ENCODE measurements at regions not wholly inside any gene's neighbourhood (a gene's known extent, or its start where the extent isn't known, plus 50 kb on each side); places are given as distances from the start of the nearest gene placed in this dataset.

DNA sequence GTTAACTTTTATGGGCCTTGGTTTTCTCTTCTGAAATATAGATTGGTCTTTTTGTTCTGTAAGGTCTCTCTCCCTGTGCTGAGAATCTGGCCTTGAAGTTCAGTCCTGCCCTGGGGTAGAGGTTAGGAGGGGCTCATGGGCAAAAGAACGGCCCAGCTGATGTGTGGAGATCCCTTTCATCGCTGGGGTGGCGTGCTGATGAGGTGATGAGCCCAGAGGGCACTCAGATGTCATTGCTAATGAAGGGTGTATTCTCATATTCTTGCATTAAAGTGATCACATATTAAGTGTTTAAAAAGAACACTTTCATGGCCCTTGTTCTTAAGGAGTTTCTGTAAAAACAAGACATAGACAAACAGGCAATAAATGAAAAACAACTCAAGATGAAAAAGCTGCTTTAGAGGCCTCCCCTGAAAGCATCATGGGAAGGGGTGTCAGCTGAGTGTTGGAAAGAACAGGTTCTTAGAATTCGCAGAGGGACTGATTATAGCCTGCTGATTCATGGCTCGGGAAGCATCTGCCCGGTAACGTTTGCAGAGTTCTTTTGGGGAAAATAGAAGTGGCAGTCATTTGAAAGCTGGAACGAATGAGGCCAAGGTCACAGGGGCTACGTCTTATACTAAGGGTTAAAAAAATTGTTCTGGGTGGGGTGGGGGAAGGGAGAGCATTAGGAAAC lies 72.5 kb upstream of the GPR158 start:
- Histone ChIP-seq H4K8ac (ENCODE audit: low read depth in 2 of 2, low read length in 2 of 2) (no peak overlapping the region), H2AK9ac (replicated peaks; ENCODE audit: low read depth, low read length, poor library complexity) (no peak overlapping the region), H3K14ac (replicated peaks; ENCODE audit: low read depth, low read length) (no peak overlapping the region), H3K27ac (ENCODE audit: insufficient read depth, low read length) (no peak overlapping the region), H3K36me3 (ENCODE audit: control insufficient read depth, insufficient read depth, low read length) (no peaks in the 10 kb centered on the region), H3K23ac (ENCODE audit: low read depth, low read length) (no peak overlapping the region), H3K9ac (ENCODE audit: low read depth, low read length) (no peak overlapping the region), H2BK15ac (ENCODE audit: low read depth, low read length) (no peak overlapping the region), H3K9me3 (ENCODE audit: control insufficient read depth, insufficient read depth, low read length) (no peaks in the 10 kb centered on the region), H2BK120ac (ENCODE audit: low read depth, low read length) (no peak overlapping the region), H2AK5ac (ENCODE audit: low read depth, low read length) (no peak overlapping the region), H3K4me3 (ENCODE audit: insufficient read depth, low read depth, low read length) (no peak overlapping the region), H3K4ac (ENCODE audit: low read depth, low read length) (no peak overlapping the region), H4K20me1 (ENCODE audit: insufficient read depth, low read length) (no peaks in the 10 kb centered on the region), H3K79me1 (ENCODE audit: low read depth in 1 of 2, low read length in 2 of 2) (no peaks in the 10 kb centered on the region), H3K56ac (ENCODE audit: extremely low read depth, insufficient read depth, low read length) (no peak overlapping the region), H3K18ac (ENCODE audit: low read depth, low read length) (no peak overlapping the region), H4K5ac (ENCODE audit: low read depth, low read length) (no peak overlapping the region), H2BK5ac (ENCODE audit: low read depth, low read length, poor library complexity, severe bottlenecking) (no peak overlapping the region), H3K27me3 (ENCODE audit: control insufficient read depth, insufficient read depth, low read length) (no peaks in the 10 kb centered on the region; the same call in 1 of the 2 replicates), H3K9me1 (ENCODE audit: insufficient read depth, low read length) (no peaks in the 10 kb centered on the region), H3K4me1 (ENCODE audit: control insufficient read depth, insufficient read depth, low read length) (no peaks in the 10 kb centered on the region), H4K91ac (ENCODE audit: insufficient read depth, low read depth, low read length) (no peak overlapping the region), H3K4me2 (ENCODE audit: low read depth, low read length) (no peak overlapping the region), H2AFZ (replicated peaks; ENCODE audit: low read length, poor library complexity) (no peak overlapping the region), H2BK20ac (ENCODE audit: low read depth, low read length) (no peak overlapping the region)
- BruUV-seq (replicated peaks): no TSS peak
- DNase-seq: no peak
- no peak for ATAC-seq (ENCODE audit: low read depth)
- CTCF ChIA-PET: no interaction called here
- dilution Hi-C loops (cut with HindIII; ENCODE audit: low sequenced_read_pairs, unreplicated experiment) (no loop called here), in situ Hi-C loops (cut with MboI; ENCODE audit: low sequenced_read_pairs) (no loop called here), intact Hi-C loops (cut with micrococcal nuclease) (no loop called here)
- POLR2A ChIA-PET (ENCODE audit: unreplicated experiment): no interaction called here
- TF ChIP-seq MAFK (IDR thresholded peaks at IDR 0.05; ENCODE audit: low read depth, low read length): no peak
- TF ChIP-seq SMC3 (IDR thresholded peaks at IDR 0.05; ENCODE audit: low read depth, low read length): no peak
- TF ChIP-seq CTCF (conservative IDR thresholded peaks at IDR 0.05; ENCODE audit: low read depth, low read length): no peak
- TF ChIP-seq, protein P1, sequence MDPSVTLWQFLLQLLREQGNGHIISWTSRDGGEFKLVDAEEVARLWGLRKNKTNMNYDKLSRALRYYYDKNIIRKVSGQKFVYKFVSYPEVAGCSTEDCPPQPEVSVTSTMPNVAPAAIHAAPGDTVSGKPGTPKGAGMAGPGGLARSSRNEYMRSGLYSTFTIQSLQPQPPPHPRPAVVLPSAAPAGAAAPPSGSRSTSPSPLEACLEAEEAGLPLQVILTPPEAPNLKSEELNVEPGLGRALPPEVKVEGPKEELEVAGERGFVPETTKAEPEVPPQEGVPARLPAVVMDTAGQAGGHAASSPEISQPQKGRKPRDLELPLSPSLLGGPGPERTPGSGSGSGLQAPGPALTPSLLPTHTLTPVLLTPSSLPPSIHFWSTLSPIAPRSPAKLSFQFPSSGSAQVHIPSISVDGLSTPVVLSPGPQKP (IDR thresholded peaks at IDR 0.05; ENCODE audit: borderline replicate concordance, low read depth, low read length): no peak
- TF ChIP-seq FOS (IDR thresholded peaks at IDR 0.05; ENCODE audit: low read depth, low read length): no peak
- TF ChIP-seq CHD1 (IDR thresholded peaks at IDR 0.05; ENCODE audit: low read depth, low read length): no peak
- TF ChIP-seq CEBPB (IDR thresholded peaks at IDR 0.05; ENCODE audit: low read depth, low read length): no peak
- no peak for TF ChIP-seq RCOR1 (IDR thresholded peaks at IDR 0.05; ENCODE audit: insufficient replicate concordance, low read length)
- no peak for TF ChIP-seq MAZ (IDR thresholded peaks at IDR 0.05; ENCODE audit: borderline replicate concordance, low read depth, low read length)
- TF ChIP-seq USF2 (IDR thresholded peaks at IDR 0.05; ENCODE audit: low read depth, low read length): no peak
- no peak for TF ChIP-seq MXI1 (IDR thresholded peaks at IDR 0.05; ENCODE audit: borderline replicate concordance, low read depth, low read length)
- no peak for TF ChIP-seq RFX5 (IDR thresholded peaks at IDR 0.05; ENCODE audit: low read depth, low read length)
- no peak for TF ChIP-seq POLR2A (IDR thresholded peaks at IDR 0.05; ENCODE audit: low read depth, low read length)
- no peak for TF ChIP-seq NFE2L2 (IDR thresholded peaks at IDR 0.05; ENCODE audit: low read depth, low read length)
- no peak for TF ChIP-seq BHLHE40 (IDR thresholded peaks at IDR 0.05; ENCODE audit: low read depth, low read length)
- no peak for TF ChIP-seq RAD21 (IDR thresholded peaks at IDR 0.05; ENCODE audit: low read length)
- WGBS, 2 experiments (ENCODE audit: extremely low coverage in 2 of 2, insufficient read length in 1 of 2): 38% methylated on average over 4 of the region's 9 CpGs; no CpG with 5 or more reads in 1 of the 2 experiments

Data from IMR-90 (cell line).